ACHN (cell line): ENCODE measurements at regions not wholly inside any gene's neighbourhood (a gene's known extent, or its start where the extent isn't known, plus 50 kb on each side); places are given as distances from the start of the nearest gene placed in this dataset.

Experiments used
- DNase-seq: peaks from one replicate; pipeline ENCODE4 v3.0.0-alpha.2; 2015
- in situ Hi-C: cut with HindIII; loops from 2 replicates; pipeline ENCODE4 v1.10.0; 2017; ENCODE audit warnings: low sequenced_read_pairs, low pct_ligation_motif_present, low pct_unique_long_range_greater_than_20kb

DNA sequence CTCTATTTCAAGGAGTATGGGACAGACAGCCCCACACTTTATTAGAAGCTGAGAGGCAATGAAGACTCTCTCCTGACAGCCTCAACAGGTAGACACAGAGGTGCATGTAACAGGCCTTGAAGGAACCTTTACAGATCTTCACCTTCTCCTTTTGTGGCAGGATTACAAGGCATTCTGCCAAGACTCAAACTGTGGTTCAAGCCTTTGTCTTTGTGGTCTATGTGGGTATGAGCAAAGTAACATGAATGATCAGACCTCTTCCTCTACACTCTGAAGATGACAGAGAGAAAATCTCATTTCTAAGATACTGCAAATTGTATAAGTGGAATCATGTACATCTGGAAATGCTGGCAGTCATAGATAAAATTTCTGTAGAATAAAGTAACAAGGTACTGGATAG lies 346.9 kb downstream of the CDH9 start:
- in situ Hi-C loops, result no loop called here
- DNase-seq, result no peak

GRCh38 chr5:26690511-26690910 lies 347.9 kb downstream of the CDH9 start:
- in situ Hi-C loops, result no loop called here

DNA sequence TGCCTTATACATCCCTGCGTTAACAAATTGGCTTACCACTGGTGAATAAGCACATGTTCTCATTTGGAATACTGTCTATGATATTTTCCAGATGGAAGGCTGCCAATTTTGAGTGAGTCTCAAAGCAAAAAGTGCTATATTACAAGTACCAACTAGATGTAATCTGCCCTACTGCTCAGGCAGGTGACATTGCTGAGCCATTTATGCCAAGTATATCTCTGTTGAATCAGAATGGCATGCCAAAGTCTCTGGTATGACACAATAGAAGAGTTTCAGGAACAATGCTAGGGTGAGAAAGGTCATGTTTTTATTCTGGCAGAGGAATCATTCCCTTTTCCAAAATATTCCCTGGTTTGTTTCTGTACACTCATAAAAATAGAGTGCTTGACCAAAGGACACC lies 356.5 kb downstream of the CDH9 start:
- in situ Hi-C loops, result no loop called here
- no peak for DNase-seq

More at GRCh38 chr5:26690511-26690910, 347.9 kb downstream of the CDH9 start:
- no peak for DNase-seq

GRCh38 chr5:26674846-26675245 lies 363.5 kb downstream of the CDH9 start:
- in situ Hi-C loops, result no loop called here
- no peak for DNase-seq

DNA sequence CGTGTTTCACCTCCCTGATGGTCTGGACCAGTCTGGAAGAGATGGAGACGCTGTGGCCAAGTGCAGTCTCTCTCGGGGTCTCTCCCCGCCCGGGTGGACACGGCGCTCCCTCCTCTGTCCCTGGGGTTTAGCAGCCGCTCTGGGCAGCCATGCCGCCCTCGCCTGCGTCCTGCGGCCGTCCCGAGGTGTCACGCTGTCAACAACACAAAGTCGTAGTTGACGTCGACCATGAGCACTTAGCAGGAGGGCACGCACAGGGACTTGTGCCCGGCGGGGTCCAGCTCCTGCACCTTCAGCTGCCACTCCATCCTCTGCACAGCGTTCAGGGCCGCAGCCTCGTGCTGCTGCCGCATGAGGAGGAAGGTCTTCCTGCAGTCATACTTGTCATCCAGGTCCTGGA lies 368.9 kb downstream of the CDH9 start:
- no peak for DNase-seq
- in situ Hi-C loops, result no loop called here

GRCh38 chr5:26669031-26669430 lies 369.4 kb downstream of the CDH9 start:
- DNase-seq, result no peak
- in situ Hi-C loops, result no loop called here

DNA sequence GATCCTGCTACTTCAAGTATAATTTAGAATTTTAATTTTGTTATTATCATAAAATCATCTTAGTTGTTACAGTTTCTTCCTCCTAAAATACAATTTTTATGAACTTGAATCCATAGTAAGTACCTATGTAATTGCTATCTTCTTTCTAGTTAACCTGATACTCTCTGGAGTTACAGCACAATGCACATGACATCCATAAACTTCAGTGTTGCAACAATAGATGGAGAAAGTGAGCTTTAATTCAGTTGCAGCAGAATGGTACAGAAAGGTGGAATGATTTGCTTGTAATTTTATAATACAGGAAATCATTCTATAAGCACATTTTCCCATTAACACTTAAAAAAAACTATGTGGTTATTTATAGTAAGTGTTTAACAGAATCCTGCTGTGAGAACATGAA lies 372.0 kb downstream of the CDH9 start:
- DNase-seq, result no peak
- in situ Hi-C loops, result no loop called here

DNA sequence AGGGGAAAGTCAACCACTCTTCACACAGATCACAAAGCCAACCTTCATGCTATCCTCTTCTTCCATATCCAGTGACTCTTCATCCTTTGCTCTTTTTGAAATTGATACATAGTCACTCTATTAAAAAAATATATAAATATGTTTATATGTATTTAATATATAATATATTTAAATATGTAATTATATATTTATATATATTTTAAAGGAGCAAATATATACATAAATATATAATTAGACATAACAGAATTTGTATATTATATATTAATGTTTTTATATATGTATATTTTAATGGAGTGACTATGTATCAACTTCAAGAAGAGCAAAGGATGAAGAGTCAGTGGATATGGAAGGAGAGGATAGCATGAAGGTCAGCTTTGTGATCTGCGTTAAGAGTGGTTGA lies 374.9 kb downstream of the CDH9 start:
- DNase-seq, result no peak
- in situ Hi-C loops, result no loop called here

DNA sequence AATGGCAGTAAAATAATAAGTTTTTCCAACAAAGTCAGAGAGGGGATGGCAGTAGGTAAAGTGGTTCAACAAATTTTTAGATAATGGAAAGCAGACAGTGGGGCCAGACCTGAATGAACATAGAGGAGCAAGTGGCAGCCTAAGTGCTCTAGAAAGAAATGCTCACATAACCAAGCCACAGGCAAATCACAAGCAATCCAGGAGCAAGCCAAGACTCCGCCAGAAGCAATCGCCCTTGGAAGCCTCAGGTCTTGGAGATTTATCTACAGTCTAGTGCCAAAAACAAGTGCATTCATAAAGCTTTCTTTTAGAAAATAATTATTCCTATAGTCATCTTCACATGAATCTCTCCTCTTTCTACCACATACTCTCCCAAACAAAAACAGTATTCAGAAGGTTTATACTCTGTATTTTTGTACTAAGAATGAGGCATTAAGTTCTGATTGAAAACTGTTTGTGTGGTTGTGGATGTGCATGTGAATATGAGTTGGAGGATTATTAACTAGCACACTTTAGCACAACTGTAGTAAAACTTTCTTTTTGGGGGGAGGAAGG lies 375.5 kb downstream of the CDH9 start:
- in situ Hi-C loops, result no loop called here
- DNase-seq, result no peak

- no peak for DNase-seq
- in situ Hi-C loops, result no loop called here
These were observed 378.3 kb downstream of the CDH9 start for GRCh38 chr5:26660116-26660515.

GRCh38 chr5:26649000-26649399 lies 389.4 kb downstream of the CDH9 start:
- no peak for DNase-seq
- in situ Hi-C loops, result no loop called here

- in situ Hi-C loops, result no loop called here
- no peak for DNase-seq
These were observed 390.6 kb downstream of the CDH9 start for GRCh38 chr5:26647781-26648180.

GRCh38 chr5:26645659-26646058 lies 392.7 kb downstream of the CDH9 start:
- in situ Hi-C loops, result no loop called here

DNA sequence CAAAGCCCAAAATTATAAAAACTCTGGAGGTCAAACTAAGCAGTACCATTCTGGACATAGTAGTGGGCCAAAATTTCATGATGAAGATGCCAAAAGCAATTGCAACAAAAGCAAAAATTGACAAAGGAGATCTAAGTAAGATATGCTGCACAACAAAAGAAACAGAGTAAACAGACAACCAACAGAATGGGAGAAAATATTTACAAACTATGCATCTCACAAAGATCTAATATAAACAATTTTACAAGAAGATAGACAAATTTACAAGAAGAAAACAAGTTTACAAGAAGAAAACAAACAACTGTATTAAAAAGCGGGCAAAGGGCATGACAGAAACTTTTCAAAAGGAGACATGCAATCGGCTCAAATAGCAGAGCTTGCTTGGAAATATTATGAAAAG lies 396.9 kb downstream of the CDH9 start:
- in situ Hi-C loops, result no loop called here
- DNase-seq, result no peak

More at GRCh38 chr5:26645659-26646058, 392.7 kb downstream of the CDH9 start:
- no peak for DNase-seq

- DNase-seq, result no peak
- in situ Hi-C loops, result no loop called here
These were observed 413.3 kb downstream of the CDH9 start for GRCh38 chr5:26625099-26625498.

- no peak for DNase-seq
- in situ Hi-C loops, result no loop called here
These were observed 415.4 kb downstream of the CDH9 start for GRCh38 chr5:26622947-26623346.

DNA sequence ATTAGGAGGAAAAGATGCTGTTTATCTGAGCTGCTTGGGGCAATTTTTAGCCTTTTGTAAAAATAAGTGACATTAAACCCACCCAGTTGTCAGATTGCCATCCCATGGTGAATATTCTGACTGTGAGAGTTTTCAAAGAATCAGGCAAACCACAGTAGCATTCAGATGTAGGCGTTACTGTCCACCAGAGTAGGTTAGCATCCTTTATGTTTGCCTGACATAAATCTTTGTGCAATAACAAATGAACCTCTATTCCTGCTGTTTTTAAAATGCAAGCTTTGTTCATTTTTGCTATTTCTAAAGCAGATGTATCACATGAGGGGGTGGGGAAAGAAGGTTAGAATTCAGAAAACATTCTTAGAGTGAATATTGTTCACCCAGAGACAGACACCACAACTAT lies 427.8 kb downstream of the CDH9 start:
- DNase-seq, result no peak
- in situ Hi-C loops, result no loop called here

- in situ Hi-C loops, result no loop called here
- DNase-seq, result no peak
These were observed 436.8 kb downstream of the CDH9 start for GRCh38 chr5:26601563-26601962.

- in situ Hi-C loops, result no loop called here
- no peak for DNase-seq
These were observed 455.9 kb downstream of the CDH9 start for GRCh38 chr5:26582350-26583045.

DNA sequence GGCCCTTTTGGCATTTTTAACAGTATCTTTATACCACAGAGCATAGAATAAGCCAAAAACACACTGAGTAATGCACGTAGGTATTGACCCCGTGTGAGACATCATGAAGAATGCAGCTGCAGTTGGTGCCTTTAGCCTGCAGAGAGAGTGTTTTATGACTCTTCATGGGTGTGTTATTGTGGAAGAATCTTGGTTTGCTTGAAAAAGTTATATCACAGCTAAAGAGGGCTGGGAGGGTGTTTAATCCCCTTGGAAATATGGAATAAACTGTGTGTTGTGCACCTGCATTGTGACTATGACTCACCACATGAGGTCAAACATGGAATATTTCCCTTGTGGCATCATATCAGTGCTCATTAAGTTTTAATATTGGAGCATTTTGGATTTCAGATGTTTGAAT lies 458.7 kb downstream of the CDH9 start:
- in situ Hi-C loops, result no loop called here
- no peak for DNase-seq

DNA sequence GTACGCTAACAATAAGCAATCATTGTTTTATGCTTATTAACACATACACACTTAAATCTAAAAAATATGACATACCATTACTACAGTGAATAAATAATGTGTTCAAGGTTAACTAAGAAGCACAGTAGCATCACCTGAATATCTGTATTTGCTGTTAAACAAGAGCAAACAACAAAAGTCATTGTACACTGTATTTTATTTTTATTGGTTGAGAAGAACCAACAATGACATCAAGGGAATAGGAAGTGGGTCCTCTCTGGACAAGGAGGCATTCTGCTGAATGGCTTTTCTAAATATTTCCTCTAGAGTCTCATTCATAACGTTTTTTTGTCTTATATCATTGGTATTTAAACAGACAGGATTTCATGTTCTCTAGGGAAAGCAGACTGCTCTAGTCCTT lies 460.4 kb downstream of the CDH9 start:
- DNase-seq, result no peak
- in situ Hi-C loops, result no loop called here
